GM12864 (cell line): ENCODE measurements at regions not wholly inside any gene's neighbourhood (a gene's known extent, or its start where the extent isn't known, plus 50 kb on each side); places are given as distances from the start of the nearest gene placed in this dataset.
"Not testable (repeated sequence)": the region's sequence is repeated elsewhere in the genome, so short reads cannot be mapped to it uniquely, and the experiment has no call there.

Experiments used
- DNase-seq: peaks from one replicate; pipeline ENCODE4 v3.0.0-alpha.2; 2011; ENCODE audit warnings: low read depth
- H3K4me3 ChIP-seq: 2 replicates; pipeline ENCODE4 v1.5.1; 2011; ENCODE audit warnings: mild to moderate bottlenecking, low read depth, low read length, control low read depth
- CTCF ChIP-seq: IDR thresholded peaks from 2 replicates; pipeline ENCODE4 v1.5.1; 2011; ENCODE audit warnings: low read depth, mild to moderate bottlenecking, moderate library complexity, low read length, control low read depth, inconsistent platforms; ENCODE audit errors: missing control alignments

GRCh38 chr5:122683631-122684030 lies 91.2 kb upstream of the SNX2 start:
- no peak overlapping the region for H3K4me3 ChIP-seq
- no peak for DNase-seq
- TF ChIP-seq CTCF, result no peak

GRCh38 chr5:122690266-122690665 lies 84.6 kb upstream of the SNX2 start:
- no peak overlapping the region for H3K4me3 ChIP-seq
- no peak for DNase-seq
- no peak for TF ChIP-seq CTCF

- no peak for TF ChIP-seq CTCF
- no peak overlapping the region for H3K4me3 ChIP-seq
- DNase-seq, result no peak
Measured at GRCh38 chr5:122691931-122692330, 82.9 kb upstream of the SNX2 start.

GRCh38 chr5:122693963-122694362 lies 80.9 kb upstream of the SNX2 start:
- no peak for TF ChIP-seq CTCF
- DNase-seq, result no peak
- no peak overlapping the region for H3K4me3 ChIP-seq

- TF ChIP-seq CTCF, result no peak
- DNase-seq, result no peak
- H3K4me3 ChIP-seq, result no peak overlapping the region
Measured at GRCh38 chr5:122694884-122695283, 80.0 kb upstream of the SNX2 start.

- H3K4me3 ChIP-seq, DNase-seq: not testable (repeated sequence)
Measured at GRCh38 chr5:122696735-122697134, 78.1 kb upstream of the SNX2 start.

- no peak overlapping the region for H3K4me3 ChIP-seq
- TF ChIP-seq CTCF, result no peak
- no peak for DNase-seq
Measured at GRCh38 chr5:122697191-122697590, 77.7 kb upstream of the SNX2 start.

- H3K4me3 ChIP-seq, result no peak overlapping the region
- TF ChIP-seq CTCF, result no peak
- no peak for DNase-seq
Measured at GRCh38 chr5:122699201-122699600, 75.7 kb upstream of the SNX2 start.
